Liver (tissue), 8 donors: ENCODE measurements at regions not wholly inside any gene's neighbourhood (a gene's known extent, or its start where the extent isn't known, plus 50 kb on each side); places are given as distances from the start of the nearest gene placed in this dataset.

ENCODE experiments used
- DNase-seq: peaks from one replicate; pipeline ENCODE4 v3.0.0-alpha.2; 2017; ENCODE audit warnings: low spot score
- H3K27ac ChIP-seq, 2 donors: one replicate each; pipeline ENCODE4 v1.7.0; 2013; ENCODE audit warnings: inconsistent platforms in 2 of 2, low read length in 2 of 2, control low read depth in 1 of 2, low read depth in 1 of 2, mild to moderate bottlenecking in 1 of 2
- H3K27me3 ChIP-seq, 4 donors: one replicate each; pipeline versions ENCODE4 v1.6.1 to v1.7.0; 2013; ENCODE audit warnings: low read length in 3 of 4, inconsistent platforms in 1 of 4, mild to moderate bottlenecking in 1 of 4, moderate library complexity in 1 of 4; ENCODE audit not compliant: control insufficient read depth in 4 of 4, insufficient read depth in 4 of 4
- H3K36me3 ChIP-seq, 4 donors: one replicate each; pipeline versions ENCODE4 v1.6.1 to v1.7.0; 2013; ENCODE audit warnings: low read length in 3 of 4, mild to moderate bottlenecking in 3 of 4, low read depth in 1 of 4, moderate library complexity in 1 of 4; ENCODE audit not compliant: control insufficient read depth in 4 of 4, insufficient read depth in 3 of 4
- H3K4me1 ChIP-seq, 4 donors: one replicate each; pipeline versions ENCODE4 v1.6.1 to v1.7.0; 2013; ENCODE audit warnings: low read length in 3 of 4, mild to moderate bottlenecking in 3 of 4, moderate library complexity in 1 of 4; ENCODE audit not compliant: control insufficient read depth in 4 of 4, insufficient read depth in 4 of 4
- H3K4me3 ChIP-seq, 3 donors: one replicate each; pipeline versions ENCODE4 v1.6.1 to v1.7.0; 2013; ENCODE audit warnings: low read length in 3 of 3, control low read depth in 1 of 3, low read depth in 1 of 3, mild to moderate bottlenecking in 1 of 3
- H3K9ac ChIP-seq, 2 donors: one replicate each; pipeline ENCODE4 v1.7.0; 2013; ENCODE audit warnings: low read length in 2 of 2, mild to moderate bottlenecking in 2 of 2, moderate library complexity in 2 of 2, control low read depth in 1 of 2, low read depth in 1 of 2
- H3K9me3 ChIP-seq, 4 donors: one replicate each; pipeline versions ENCODE4 v1.6.1 to v1.7.0; 2013; ENCODE audit warnings: low read length in 3 of 4; ENCODE audit not compliant: control insufficient read depth in 4 of 4
- EGR1 ChIP-seq, 2 donors: IDR thresholded peaks; 2 replicates each; pipeline ENCODE4 v1.6.1; 2016 to 2018; ENCODE audit warnings: antibody characterized with exemption in 2 of 2, low read depth in 2 of 2
- FOXA1 ChIP-seq: IDR thresholded peaks from 2 replicates; pipeline ENCODE4 v1.6.1; 2016; ENCODE audit warnings: antibody characterized with exemption
- FOXA2 ChIP-seq: IDR thresholded peaks from 2 replicates; pipeline ENCODE4 v1.6.1; 2016; ENCODE audit warnings: antibody characterized with exemption
- GABPA ChIP-seq, 2 donors: IDR thresholded peaks in 1 of 2; conservative IDR thresholded peaks in 1 of 2; 2 replicates each; pipeline ENCODE4 v1.6.1; 2016; ENCODE audit warnings: antibody characterized with exemption in 2 of 2, mild to moderate bottlenecking in 1 of 2, moderate library complexity in 1 of 2
- HNF4A ChIP-seq, 2 donors: conservative IDR thresholded peaks; 2 replicates each; pipeline ENCODE4 v1.6.1; 2016; ENCODE audit warnings: antibody characterized with exemption in 2 of 2, mild to moderate bottlenecking in 2 of 2
- HNF4G ChIP-seq: IDR thresholded peaks from 2 replicates; pipeline ENCODE4 v1.6.1; 2016; ENCODE audit warnings: antibody characterized with exemption
- JUND ChIP-seq, 2 donors: IDR thresholded peaks; 2 replicates each; pipeline ENCODE4 v1.6.1; 2016; ENCODE audit warnings: antibody characterized with exemption in 2 of 2
- NR2F2 ChIP-seq: IDR thresholded peaks from 2 replicates; pipeline ENCODE4 v1.6.1; 2016; ENCODE audit warnings: antibody characterized with exemption
- RAD21 ChIP-seq, 2 donors: IDR thresholded peaks; 2 replicates each; pipeline ENCODE4 v1.6.1; 2016; ENCODE audit warnings: antibody characterized with exemption in 2 of 2, mild to moderate bottlenecking in 2 of 2
- REST ChIP-seq: IDR thresholded peaks from 2 replicates; pipeline ENCODE4 v1.6.1; 2016; ENCODE audit warnings: antibody characterized with exemption, mild to moderate bottlenecking
- RXRA ChIP-seq, 2 donors: IDR thresholded peaks; 2 replicates each; pipeline ENCODE4 v1.6.1; 2017 to 2018; ENCODE audit warnings: antibody characterized with exemption in 2 of 2, mild to moderate bottlenecking in 1 of 2
- SP1 ChIP-seq: IDR thresholded peaks from 2 replicates; pipeline ENCODE4 v1.6.1; 2018; ENCODE audit warnings: antibody characterized with exemption, mild to moderate bottlenecking
- TAF1 ChIP-seq: conservative IDR thresholded peaks from 2 replicates; pipeline ENCODE4 v1.6.1; 2016; ENCODE audit warnings: antibody characterized with exemption, mild to moderate bottlenecking
- YY1 ChIP-seq: IDR thresholded peaks from 2 replicates; pipeline ENCODE4 v1.6.1; 2016; ENCODE audit warnings: antibody characterized with exemption, mild to moderate bottlenecking
- WGBS: extraction: QIAGEN DNeasy Blood & Tissue Kit; methylation state at CpG from one replicate; pipeline ENCODE4 v1.1.7; 2013; 5-methylcytosine and 5-hydroxymethylcytosine counted together
- TF ChIP-seq, protein P1 (sequence below): IDR thresholded peaks from 2 replicates; pipeline ENCODE4 v1.6.1; 2016; ENCODE audit warnings: antibody characterized with exemption
- TF ChIP-seq, protein P2 (sequence below): IDR thresholded peaks from 2 replicates; pipeline ENCODE4 v1.6.1; 2016; ENCODE audit warnings: antibody characterized with exemption
- TF ChIP-seq, protein P3 (sequence below): fragments of 150-350 bp; IDR thresholded peaks from 2 replicates; pipeline ENCODE4 v1.5.1; 2017; ENCODE audit warnings: improper control_type of control experiment, low read depth, low read length; ENCODE audit not compliant: missing input control
- TF ChIP-seq, protein P4 (sequence below): IDR thresholded peaks from 2 replicates; pipeline ENCODE4 v1.6.1; 2016; ENCODE audit warnings: antibody characterized with exemption
- donor health status: healthy.
- donor health status: healthy.
- donor health status: healthy.
- donor health status: healthy.
- donor health status: healthy.

DNA sequence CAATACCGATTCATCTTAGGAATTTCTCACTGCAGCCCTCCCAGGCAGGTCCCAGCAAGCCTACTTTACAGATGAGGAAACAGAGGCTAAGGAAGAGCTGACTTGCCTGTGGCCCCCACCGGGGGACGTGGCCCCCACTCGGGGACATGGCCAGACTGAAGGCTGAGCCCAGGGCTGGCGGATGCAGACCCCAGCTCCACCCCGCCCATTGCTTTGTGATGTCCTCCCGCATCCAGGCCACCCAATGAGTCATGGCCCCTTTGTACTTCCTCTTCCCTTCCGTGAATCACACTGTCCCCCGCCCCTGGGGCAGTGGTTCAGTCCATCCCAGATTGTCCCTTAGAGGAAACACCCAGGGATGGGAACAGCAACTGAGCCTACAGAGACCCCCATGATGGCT is 116.0 kb upstream of the ANO1 start:
- TF ChIP-seq HNF4G (no peak), RXRA (IDR thresholded peaks at IDR 0.05) (no peak), NR2F2 (no peak), GABPA (IDR thresholded peaks at IDR 0.05 in 1 of 2, conservative IDR thresholded peaks at IDR 0.05 in 1 of 2) (no peak), REST (no peak), YY1 (no peak), SP1 (no peak), FOXA2 (no peak), JUND (IDR thresholded peaks at IDR 0.05) (no peak), HNF4A (conservative IDR thresholded peaks at IDR 0.05) (no peak), EGR1 (IDR thresholded peaks at IDR 0.05; ENCODE audit: low read depth in 2 of 2) (no peak), RAD21 (IDR thresholded peaks at IDR 0.05) (no peak), FOXA1 (no peak), TAF1 (no peak)
- TF ChIP-seq, protein P1, sequence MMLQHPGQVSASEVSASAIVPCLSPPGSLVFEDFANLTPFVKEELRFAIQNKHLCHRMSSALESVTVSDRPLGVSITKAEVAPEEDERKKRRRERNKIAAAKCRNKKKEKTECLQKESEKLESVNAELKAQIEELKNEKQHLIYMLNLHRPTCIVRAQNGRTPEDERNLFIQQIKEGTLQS = no peak
- TF ChIP-seq, protein P2, sequence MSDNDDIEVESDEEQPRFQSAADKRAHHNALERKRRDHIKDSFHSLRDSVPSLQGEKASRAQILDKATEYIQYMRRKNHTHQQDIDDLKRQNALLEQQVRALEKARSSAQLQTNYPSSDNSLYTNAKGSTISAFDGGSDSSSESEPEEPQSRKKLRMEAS = no peak
- TF ChIP-seq, protein P3, sequence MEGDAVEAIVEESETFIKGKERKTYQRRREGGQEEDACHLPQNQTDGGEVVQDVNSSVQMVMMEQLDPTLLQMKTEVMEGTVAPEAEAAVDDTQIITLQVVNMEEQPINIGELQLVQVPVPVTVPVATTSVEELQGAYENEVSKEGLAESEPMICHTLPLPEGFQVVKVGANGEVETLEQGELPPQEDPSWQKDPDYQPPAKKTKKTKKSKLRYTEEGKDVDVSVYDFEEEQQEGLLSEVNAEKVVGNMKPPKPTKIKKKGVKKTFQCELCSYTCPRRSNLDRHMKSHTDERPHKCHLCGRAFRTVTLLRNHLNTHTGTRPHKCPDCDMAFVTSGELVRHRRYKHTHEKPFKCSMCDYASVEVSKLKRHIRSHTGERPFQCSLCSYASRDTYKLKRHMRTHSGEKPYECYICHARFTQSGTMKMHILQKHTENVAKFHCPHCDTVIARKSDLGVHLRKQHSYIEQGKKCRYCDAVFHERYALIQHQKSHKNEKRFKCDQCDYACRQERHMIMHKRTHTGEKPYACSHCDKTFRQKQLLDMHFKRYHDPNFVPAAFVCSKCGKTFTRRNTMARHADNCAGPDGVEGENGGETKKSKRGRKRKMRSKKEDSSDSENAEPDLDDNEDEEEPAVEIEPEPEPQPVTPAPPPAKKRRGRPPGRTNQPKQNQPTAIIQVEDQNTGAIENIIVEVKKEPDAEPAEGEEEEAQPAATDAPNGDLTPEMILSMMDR = no peak
- TF ChIP-seq, protein P4, sequence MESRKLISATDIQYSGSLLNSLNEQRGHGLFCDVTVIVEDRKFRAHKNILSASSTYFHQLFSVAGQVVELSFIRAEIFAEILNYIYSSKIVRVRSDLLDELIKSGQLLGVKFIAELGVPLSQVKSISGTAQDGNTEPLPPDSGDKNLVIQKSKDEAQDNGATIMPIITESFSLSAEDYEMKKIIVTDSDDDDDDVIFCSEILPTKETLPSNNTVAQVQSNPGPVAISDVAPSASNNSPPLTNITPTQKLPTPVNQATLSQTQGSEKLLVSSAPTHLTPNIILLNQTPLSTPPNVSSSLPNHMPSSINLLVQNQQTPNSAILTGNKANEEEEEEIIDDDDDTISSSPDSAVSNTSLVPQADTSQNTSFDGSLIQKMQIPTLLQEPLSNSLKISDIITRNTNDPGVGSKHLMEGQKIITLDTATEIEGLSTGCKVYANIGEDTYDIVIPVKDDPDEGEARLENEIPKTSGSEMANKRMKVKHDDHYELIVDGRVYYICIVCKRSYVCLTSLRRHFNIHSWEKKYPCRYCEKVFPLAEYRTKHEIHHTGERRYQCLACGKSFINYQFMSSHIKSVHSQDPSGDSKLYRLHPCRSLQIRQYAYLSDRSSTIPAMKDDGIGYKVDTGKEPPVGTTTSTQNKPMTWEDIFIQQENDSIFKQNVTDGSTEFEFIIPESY = no peak
- Histone ChIP-seq H3K36me3 (no peaks in the 10 kb centered on the region), H3K27me3 (no peaks in the 10 kb centered on the region), H3K27ac (no peak overlapping the region), H3K9me3 (no peaks in the 10 kb centered on the region), H3K9ac (no peak overlapping the region), H3K4me3 (no peak overlapping the region), H3K4me1 (peaks cover 0 to 5% (median 1%) of the 10 kb centered on the region in 4 donors)
- 74% methylated on average over 9 of the region's 9 CpGs for WGBS
- no peak for DNase-seq
